Tibial artery (tissue), 4 donors: ENCODE measurements at regions not wholly inside any gene's neighbourhood (a gene's known extent, or its start where the extent isn't known, plus 50 kb on each side); places are given as distances from the start of the nearest gene placed in this dataset.

ENCODE experiments used
- DNase-seq, 2 donors: peaks; one replicate each; pipeline ENCODE4 v3.0.0-alpha.2; 2019
- H3K27ac ChIP-seq, 2 donors: fragments of 200-600 bp; sonication (generic) in 1 of 2; 1 replicate in 1 of 2; 2 replicates in 1 of 2; pipeline ENCODE4 v1.5.1; 2018 to 2019; ENCODE audit warnings: mild to moderate bottlenecking in 1 of 2
- H3K27me3 ChIP-seq, 2 donors: fragments of 200-600 bp; sonication (generic) in 1 of 2; one replicate each; pipeline versions ENCODE4 v1.5.1 to v1.6.0; 2016 to 2019
- H3K36me3 ChIP-seq, 3 donors: fragments of 200-600 bp; sonication (generic) in 2 of 3; one replicate each; pipeline ENCODE4 v1.5.1; 2016 to 2019; ENCODE audit warnings: mild to moderate bottlenecking in 2 of 3
- H3K4me1 ChIP-seq, 4 donors: fragments of 200-600 bp; sonication (generic) in 2 of 4; 1 replicate in 3 of 4; 2 replicates in 1 of 4; pipeline ENCODE4 v1.5.1; 2016 to 2019
- H3K4me3 ChIP-seq, 2 donors: fragments of 200-600 bp; sonication (generic) in 1 of 2; 1 replicate in 1 of 2; 2 replicates in 1 of 2; pipeline ENCODE4 v1.5.1; 2018 to 2019; ENCODE audit warnings: mild to moderate bottlenecking in 2 of 2
- H3K9me3 ChIP-seq, 3 donors: fragments of 200-600 bp; sonication (generic) in 1 of 3; one replicate each; pipeline ENCODE4 v1.5.1; 2016 to 2019
- intact Hi-C: fragments of 100-400 bp; cut with DNase I; formaldehyde crosslinking; loops from one replicate; pipeline ENCODE4 v1.15.0; 2023; ENCODE audit warnings: low total_unique reads
- TF ChIP-seq, protein P1 (sequence below), 2 experiments: fragments of 200-600 bp in 1 of 2; fragments of 450-650 bp in 1 of 2; IDR thresholded peaks; one replicate each; pipeline ENCODE4 v1.5.1; 2017 to 2019; ENCODE audit warnings: antibody characterized with exemption in 2 of 2, mild to moderate bottlenecking in 1 of 2, moderate library complexity in 1 of 2

DNA sequence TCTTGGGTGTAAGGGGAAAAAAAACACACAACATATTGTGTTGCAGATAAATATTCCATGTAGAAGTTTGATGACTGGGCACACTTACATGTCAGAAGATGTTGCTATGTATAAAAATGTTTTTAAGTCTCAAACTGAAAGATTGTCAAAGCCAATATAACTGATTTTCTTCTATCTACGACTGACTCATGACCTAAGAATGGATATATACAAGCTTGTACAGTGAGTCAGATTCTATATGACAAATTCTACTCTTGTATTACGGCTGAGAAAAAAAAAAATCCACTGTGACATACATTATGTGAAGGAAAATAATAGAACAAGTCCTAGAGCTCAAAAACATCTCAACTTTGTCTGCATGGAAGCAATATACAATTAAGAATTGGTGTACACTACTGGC lies 343.0 kb upstream of the PCDH15 start:
- Histone ChIP-seq H3K9me3 (no peaks in the 10 kb centered on the region), H3K27ac (no peak overlapping the region), H3K36me3 (no peaks in the 10 kb centered on the region), H3K4me3 (no peak overlapping the region), H3K27me3 (no peaks in the 10 kb centered on the region), H3K4me1 (no peaks in the 10 kb centered on the region)
- intact Hi-C loops = no loop called here
- DNase-seq = no peak
- TF ChIP-seq, protein P1, sequence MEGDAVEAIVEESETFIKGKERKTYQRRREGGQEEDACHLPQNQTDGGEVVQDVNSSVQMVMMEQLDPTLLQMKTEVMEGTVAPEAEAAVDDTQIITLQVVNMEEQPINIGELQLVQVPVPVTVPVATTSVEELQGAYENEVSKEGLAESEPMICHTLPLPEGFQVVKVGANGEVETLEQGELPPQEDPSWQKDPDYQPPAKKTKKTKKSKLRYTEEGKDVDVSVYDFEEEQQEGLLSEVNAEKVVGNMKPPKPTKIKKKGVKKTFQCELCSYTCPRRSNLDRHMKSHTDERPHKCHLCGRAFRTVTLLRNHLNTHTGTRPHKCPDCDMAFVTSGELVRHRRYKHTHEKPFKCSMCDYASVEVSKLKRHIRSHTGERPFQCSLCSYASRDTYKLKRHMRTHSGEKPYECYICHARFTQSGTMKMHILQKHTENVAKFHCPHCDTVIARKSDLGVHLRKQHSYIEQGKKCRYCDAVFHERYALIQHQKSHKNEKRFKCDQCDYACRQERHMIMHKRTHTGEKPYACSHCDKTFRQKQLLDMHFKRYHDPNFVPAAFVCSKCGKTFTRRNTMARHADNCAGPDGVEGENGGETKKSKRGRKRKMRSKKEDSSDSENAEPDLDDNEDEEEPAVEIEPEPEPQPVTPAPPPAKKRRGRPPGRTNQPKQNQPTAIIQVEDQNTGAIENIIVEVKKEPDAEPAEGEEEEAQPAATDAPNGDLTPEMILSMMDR (IDR thresholded peaks at IDR 0.05) = no peak

DNA sequence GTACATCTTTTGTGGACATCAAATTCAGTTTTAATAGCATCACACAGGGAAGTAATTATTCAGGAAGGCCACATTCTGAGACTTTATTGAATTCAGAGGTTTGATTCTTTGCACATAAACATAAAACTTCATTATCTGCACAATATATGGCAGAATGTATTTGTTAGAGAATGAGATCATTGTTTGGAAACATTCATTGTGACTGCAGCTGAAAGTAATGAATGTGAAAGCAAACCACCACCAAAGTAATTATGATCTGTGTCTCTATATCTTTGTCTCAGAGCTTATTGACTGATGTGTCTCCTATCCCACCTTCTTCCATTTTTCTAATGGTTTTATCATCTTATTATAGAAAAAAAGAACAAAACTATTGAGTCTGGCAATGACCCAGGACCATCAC lies 340.9 kb upstream of the PCDH15 start:
- no peaks in the 10 kb centered on the region for H3K36me3 ChIP-seq
- no peak overlapping the region for H3K4me3 ChIP-seq
- no peaks in the 10 kb centered on the region for H3K4me1 ChIP-seq
- DNase-seq = no peak
- no peaks in the 10 kb centered on the region for H3K27me3 ChIP-seq
- intact Hi-C loops = no loop called here
- TF ChIP-seq, protein P1 (IDR thresholded peaks at IDR 0.05) = no peak
- H3K9me3 ChIP-seq = peaks cover 0 to 5% (median 0%) of the 10 kb centered on the region in 3 donors
- no peak overlapping the region for H3K27ac ChIP-seq

DNA sequence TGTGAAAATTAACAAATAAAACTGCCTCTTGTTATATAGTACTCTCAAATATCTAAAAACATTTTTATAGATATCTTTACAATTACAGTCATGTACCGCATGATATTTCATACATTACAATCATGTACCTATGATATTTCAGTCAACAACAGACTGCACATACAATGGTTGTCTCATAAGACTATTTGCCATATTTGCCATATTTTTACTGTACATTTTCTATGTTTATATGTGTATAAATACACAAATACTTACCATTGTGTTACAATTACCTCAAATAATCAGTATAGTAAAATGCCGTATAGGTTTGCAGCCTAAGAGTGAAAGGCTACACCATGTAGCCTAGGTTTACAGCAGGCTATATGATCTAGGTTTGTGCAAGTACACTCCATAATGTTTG lies 336.0 kb upstream of the PCDH15 start:
- Histone ChIP-seq H3K9me3 (peaks cover 0 to 5% (median 0%) of the 10 kb centered on the region in 3 donors), H3K36me3 (no peaks in the 10 kb centered on the region), H3K27me3 (no peaks in the 10 kb centered on the region), H3K27ac (no peak overlapping the region), H3K4me1 (no peaks in the 10 kb centered on the region), H3K4me3 (no peak overlapping the region)
- DNase-seq = no peak
- intact Hi-C loops = no loop called here
- TF ChIP-seq, protein P1 (IDR thresholded peaks at IDR 0.05) = no peak

DNA sequence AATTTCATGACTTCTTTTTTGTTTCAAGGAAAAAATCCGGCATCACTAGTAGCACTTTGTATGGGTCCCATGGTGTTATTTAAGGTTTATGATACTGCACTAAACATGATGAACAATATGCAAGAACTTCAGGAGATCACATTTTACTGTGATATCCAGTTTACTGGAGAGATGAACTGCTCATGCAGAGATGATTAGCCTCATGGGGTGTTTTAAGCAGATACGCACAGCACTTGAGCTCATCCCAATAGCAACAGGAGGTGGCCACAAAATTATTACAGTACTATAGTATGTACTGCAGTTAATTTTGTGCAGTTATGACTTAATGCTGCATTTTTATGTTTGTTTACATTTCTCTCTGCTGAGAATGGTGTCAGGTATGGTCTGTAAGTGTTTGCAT lies 303.7 kb upstream of the PCDH15 start:
- H3K4me3 ChIP-seq = no peak overlapping the region
- intact Hi-C loops = no loop called here
- H3K36me3 ChIP-seq = no peaks in the 10 kb centered on the region
- H3K27me3 ChIP-seq = no peaks in the 10 kb centered on the region
- H3K9me3 ChIP-seq = no peaks in the 10 kb centered on the region
- no peaks in the 10 kb centered on the region for H3K4me1 ChIP-seq
- no peak for DNase-seq
- no peak overlapping the region for H3K27ac ChIP-seq
- TF ChIP-seq, protein P1 (IDR thresholded peaks at IDR 0.05) = no peak

DNA sequence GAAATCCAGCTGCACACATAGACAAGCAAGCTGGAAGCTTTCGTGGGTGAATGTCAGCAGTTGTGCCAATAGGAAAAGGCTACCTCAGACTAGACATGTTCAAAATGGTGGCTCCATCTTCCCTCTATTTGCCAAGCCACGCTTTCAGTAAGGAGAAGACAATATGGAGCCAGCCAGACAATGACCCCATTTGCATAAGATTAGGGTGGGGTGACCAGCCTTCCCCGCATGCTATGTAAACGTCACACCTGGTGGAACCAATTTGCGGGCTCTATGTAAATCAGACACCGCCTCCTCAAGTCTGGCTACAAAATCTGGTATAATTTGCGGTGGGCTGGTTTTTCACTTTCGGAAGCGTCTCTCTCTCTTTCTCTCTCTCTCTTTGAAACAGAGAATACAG lies 297.4 kb upstream of the PCDH15 start:
- TF ChIP-seq, protein P1 (IDR thresholded peaks at IDR 0.05) = no peak
- DNase-seq = no peak
- H3K9me3 ChIP-seq = no peaks in the 10 kb centered on the region
- no peaks in the 10 kb centered on the region for H3K36me3 ChIP-seq
- no peaks in the 10 kb centered on the region for H3K4me1 ChIP-seq
- intact Hi-C loops = no loop called here
- no peak overlapping the region for H3K27ac ChIP-seq
- no peaks in the 10 kb centered on the region for H3K27me3 ChIP-seq
- no peak overlapping the region for H3K4me3 ChIP-seq

DNA sequence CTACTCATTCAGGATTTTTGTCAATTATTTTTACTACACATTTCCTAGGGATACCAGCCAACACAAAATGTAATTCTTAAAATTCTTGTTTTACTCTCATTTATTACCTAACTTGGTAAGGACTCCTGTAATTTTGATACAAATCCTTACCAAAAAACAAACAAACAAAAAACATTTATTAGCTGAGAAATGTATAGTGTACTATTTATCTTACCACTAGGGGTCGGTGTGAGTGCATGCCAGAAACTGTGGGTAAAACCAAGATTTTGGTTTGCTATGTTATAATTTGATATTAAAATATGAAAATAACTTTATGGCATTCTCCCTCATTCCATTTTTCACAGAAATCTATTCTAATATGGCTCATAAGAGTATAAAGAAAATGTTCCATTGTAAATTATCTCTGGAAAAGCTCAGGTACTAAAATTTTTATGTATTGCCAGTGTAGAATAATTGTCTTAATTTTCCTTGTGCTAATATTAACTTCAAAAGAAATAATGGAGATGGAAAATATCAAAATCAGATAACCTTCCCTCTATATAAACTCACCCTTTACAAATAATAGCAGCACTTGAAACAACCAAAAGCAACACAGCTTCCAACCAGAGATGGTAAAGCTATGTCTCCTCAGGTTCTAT lies 290.8 kb upstream of the PCDH15 start:
- H3K36me3 ChIP-seq = no peaks in the 10 kb centered on the region
- TF ChIP-seq, protein P1 (IDR thresholded peaks at IDR 0.05) = peak; percentile 27 to 40
- intact Hi-C loops = no loop called here

More for the DNA sequence above, 290.8 kb upstream of the PCDH15 start:
- no peaks in the 10 kb centered on the region for H3K9me3 ChIP-seq
- DNase-seq = no peak
- no peak overlapping the region for H3K27ac ChIP-seq
- no peak overlapping the region for H3K4me3 ChIP-seq
- no peaks in the 10 kb centered on the region for H3K4me1 ChIP-seq
- H3K27me3 ChIP-seq = no peaks in the 10 kb centered on the region
